ENCODE measurements at regions not wholly inside any gene's neighbourhood (a gene's known extent, or its start where the extent isn't known, plus 50 kb on each side); places are given as distances from the start of the nearest gene placed in this dataset.

- TF ChIP-seq CTCF (IDR thresholded peaks at IDR 0.05 in 4 of 5, conservative IDR thresholded peaks at IDR 0.05 in 1 of 5) = no peak
- TF ChIP-seq POLR2A (IDR thresholded peaks at IDR 0.05) = no peak
Measured at GRCh38 chr10:45526309-45526905, 146.2 kb downstream of the ZFAND4 start.
